ENCODE measurements at regions not wholly inside any gene's neighbourhood (a gene's known extent, or its start where the extent isn't known, plus 50 kb on each side); places are given as distances from the start of the nearest gene placed in this dataset.
A peak's percentile ranks its signal among the peaks of the same experiment; 100 is the strongest.

GRCh38 chr3:13266005-13266404 is 154.1 kb downstream of the NUP210 start:
- no peak for DNase-seq (ENCODE audit: low spot score)

- no peak for DNase-seq (ENCODE audit: low spot score)
These were observed 154.6 kb downstream of the NUP210 start for GRCh38 chr3:13265507-13265906.

DNA sequence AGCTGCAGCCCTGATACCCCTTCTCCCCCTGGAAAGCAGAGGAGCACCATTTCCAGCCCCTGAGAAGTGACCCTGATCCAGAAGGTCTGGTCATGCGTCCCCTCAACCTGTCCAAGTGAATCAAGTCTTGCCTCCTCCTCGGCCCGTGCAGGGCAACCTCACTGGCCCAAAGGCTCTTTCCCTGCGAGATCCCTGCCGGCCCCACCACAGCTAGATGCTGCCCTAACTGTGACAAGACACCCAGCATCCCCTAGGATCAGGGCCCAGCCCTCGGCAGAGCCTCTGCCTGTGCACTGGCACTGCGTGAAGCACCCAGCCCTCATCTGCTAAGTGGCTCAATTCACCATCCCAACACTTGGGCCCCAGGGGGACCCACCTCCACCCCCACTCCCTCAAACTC is 155.1 kb downstream of the NUP210 start:
- DNase-seq (ENCODE audit: low spot score) = no peak

DNA sequence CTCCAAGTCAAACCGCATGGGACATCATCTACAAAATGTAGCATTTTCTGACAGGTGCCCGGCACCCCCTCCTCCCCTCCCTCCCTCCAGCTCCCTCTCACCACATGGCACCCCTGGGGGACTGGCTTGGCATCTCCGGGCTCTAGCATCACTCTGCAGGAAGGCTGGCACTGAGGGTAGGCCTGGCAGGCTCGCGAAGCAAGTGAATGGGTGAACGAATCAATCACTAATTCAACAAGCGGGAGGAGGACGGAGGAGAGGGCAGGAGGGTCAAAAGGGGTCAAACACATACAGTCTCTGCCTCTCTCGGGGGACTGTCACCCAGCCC is 155.7 kb downstream of the NUP210 start:
- DNase-seq (ENCODE audit: low spot score) = no peak

GRCh38 chr3:13263770-13264467 is 156.2 kb downstream of the NUP210 start:
- DNase-seq (ENCODE audit: low spot score) = no peak

GRCh38 chr3:13262493-13263211 is 157.5 kb downstream of the NUP210 start:
- no peak for DNase-seq (ENCODE audit: low spot score)

DNA sequence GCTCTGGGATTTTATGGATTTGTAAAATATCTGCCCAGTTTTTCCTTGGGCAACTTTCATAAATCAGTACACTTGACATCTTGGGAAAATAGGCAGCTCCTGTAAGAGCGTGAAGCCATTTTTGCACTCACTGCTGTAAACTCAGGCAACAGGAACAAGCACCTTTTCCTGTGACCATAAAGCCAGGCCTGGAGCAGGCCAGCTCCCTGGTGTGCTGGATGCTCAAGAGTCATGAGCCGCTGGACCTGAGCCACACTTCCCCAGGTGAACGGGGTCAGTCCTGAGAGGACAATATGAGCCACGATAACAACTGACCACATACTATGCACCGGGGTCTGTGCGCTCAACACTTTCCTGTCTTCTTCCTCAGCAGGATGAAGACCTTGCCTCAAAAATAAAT is 158.2 kb downstream of the NUP210 start:
- no peak for DNase-seq (ENCODE audit: low spot score)

DNA sequence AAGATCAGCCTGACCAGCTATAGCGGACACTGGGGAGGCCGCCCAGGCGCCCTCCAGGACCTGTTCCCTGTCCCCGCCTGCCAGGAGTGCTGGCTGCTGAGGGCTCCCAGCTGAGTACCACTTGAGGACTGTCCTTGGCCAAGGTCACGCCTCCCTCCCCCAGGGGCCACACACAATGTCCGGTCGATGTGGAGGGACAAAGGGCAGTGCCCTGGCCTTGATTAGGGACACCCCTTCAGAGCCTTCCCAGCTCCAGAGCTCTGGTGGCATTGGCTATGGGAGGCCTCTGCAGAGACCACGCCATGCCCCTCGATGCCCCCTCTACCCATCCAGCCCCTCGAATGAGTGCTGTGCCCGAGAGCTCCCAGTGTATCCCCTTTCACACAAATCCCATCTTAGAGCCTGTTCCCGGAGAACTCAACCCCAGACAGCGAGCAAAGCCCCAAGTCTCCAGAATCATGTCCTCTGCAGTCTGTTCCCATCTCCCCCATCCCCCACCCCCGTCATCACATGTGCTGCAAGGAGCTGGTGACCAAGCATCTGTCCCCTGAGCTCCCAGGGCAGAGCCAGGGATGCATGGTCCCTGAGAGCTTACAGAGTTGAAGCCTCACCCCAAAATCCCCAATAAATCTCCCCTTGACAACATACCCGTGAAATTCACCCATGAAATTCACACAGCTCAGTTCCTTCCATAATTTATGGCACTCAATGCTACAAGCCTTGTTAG is 158.9 kb downstream of the NUP210 start:
- no peak for DNase-seq (ENCODE audit: low spot score)

- no peak for DNase-seq (ENCODE audit: low spot score)
These were observed 159.6 kb downstream of the NUP210 start for GRCh38 chr3:13260259-13261103.

- DNase-seq (ENCODE audit: low spot score) = no peak
These were observed 160.3 kb downstream of the NUP210 start for GRCh38 chr3:13259831-13260230.

DNA sequence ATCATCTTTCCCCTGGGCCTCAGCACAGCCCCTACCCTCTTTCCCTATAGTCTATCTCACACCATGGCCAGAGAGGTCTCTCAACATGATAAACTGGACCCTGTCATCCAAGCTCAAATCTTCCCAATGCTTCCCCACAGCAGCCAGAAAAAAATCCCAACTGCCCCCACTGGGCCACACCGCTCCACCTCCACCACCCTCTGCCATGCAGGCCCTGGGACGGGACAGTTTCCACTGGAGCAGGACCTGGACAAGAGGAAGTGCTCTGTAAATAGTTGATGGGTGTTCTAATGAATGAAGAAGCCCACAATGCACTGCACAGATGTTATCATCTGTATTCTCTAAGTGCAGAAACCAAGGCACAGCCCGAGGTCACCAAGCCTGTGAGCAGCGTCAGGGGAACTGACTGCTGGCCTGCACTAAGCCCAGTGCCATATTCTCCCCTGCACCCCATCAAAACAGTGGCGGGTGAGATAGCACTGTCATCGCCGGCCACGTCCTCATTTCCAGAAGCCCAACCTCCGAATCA is 161.1 kb downstream of the NUP210 start:
- no peak for DNase-seq (ENCODE audit: low spot score)

- no peak for DNase-seq (ENCODE audit: low spot score)
These were observed 161.8 kb downstream of the NUP210 start for GRCh38 chr3:13258280-13258679.

GRCh38 chr3:13257666-13258065 is 162.5 kb downstream of the NUP210 start:
- DNase-seq (ENCODE audit: low spot score) = no peak

- DNase-seq (ENCODE audit: low spot score) = no peak
These were observed 163.3 kb downstream of the NUP210 start for GRCh38 chr3:13256845-13257244.

GRCh38 chr3:13254028-13254951 is 165.8 kb downstream of the NUP210 start:
- DNase-seq (ENCODE audit: low spot score) = peak; percentile 51

GRCh38 chr3:13253208-13253937 is 166.7 kb downstream of the NUP210 start:
- DNase-seq (ENCODE audit: low spot score) = no peak

DNA sequence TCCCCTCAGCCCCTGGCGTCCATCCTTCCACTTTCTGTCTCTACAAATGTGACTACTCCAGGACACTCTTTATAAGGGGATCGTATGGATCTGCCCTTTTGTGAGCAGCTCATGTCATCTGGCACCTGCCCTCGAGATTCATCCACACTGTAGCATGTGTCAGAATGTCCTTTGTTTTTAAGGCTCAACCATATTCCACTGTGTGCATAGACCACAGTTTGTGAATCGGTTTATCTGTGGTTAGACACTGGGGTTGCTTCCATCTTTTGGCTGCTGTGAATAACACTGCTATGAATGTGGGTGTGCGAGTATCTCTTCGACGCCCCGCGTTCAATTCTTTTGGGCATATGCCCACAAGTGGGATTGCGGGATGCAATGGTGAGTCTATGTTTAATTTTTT is 167.9 kb downstream of the NUP210 start:
- no peak for DNase-seq (ENCODE audit: low spot score)

GRCh38 chr3:13251166-13251903 is 168.8 kb downstream of the NUP210 start:
- no peak for DNase-seq (ENCODE audit: low spot score)

- no peak for DNase-seq (ENCODE audit: low spot score)
These were observed 170.3 kb downstream of the NUP210 start for GRCh38 chr3:13249664-13250390.

Measured in iPS-NIHi11 (cell line).